ENCODE measurements at regions not wholly inside any gene's neighbourhood (a gene's known extent, or its start where the extent isn't known, plus 50 kb on each side); places are given as distances from the start of the nearest gene placed in this dataset.

DNA sequence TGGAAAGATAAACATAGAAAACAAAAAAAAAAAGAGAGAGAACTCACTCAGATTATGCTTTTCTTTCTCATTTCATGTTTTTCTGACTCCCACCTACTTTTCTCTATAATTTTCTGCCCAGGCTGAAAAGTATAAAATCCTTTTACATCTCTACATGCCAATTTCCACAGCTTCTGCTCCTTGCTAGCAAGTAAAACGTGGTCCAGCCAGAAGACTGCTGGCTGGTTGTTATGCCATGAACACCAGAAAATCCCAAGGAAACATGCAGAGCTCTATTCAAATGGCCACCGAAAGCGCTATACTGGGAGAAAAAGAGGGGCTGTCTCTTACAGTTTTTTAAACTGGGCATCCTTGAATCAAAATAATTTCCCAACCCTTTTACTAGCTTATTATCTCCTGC, 512.8 kb upstream of the ID4 start:
- ATAC-seq (ENCODE audit: low read depth) (no peak), DNase-seq (ENCODE audit: low spot score) (no peak)
- TF ChIP-seq, protein P1, sequence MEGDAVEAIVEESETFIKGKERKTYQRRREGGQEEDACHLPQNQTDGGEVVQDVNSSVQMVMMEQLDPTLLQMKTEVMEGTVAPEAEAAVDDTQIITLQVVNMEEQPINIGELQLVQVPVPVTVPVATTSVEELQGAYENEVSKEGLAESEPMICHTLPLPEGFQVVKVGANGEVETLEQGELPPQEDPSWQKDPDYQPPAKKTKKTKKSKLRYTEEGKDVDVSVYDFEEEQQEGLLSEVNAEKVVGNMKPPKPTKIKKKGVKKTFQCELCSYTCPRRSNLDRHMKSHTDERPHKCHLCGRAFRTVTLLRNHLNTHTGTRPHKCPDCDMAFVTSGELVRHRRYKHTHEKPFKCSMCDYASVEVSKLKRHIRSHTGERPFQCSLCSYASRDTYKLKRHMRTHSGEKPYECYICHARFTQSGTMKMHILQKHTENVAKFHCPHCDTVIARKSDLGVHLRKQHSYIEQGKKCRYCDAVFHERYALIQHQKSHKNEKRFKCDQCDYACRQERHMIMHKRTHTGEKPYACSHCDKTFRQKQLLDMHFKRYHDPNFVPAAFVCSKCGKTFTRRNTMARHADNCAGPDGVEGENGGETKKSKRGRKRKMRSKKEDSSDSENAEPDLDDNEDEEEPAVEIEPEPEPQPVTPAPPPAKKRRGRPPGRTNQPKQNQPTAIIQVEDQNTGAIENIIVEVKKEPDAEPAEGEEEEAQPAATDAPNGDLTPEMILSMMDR (IDR thresholded peaks at IDR 0.05; ENCODE audit: poor library complexity, severe bottlenecking) = no peak
- H3K27ac ChIP-seq (ENCODE audit: poor library complexity, severe bottlenecking) = no peak overlapping the region
- no peaks in the 10 kb centered on the region for H3K27me3 ChIP-seq (ENCODE audit: insufficient read depth, poor library complexity, severe bottlenecking)
- no peaks in the 10 kb centered on the region for H3K36me3 ChIP-seq (ENCODE audit: low read depth)
- H3K4me1 ChIP-seq (ENCODE audit: insufficient read depth, poor library complexity, severe bottlenecking) = no peaks in the 10 kb centered on the region
- no peaks in the 10 kb centered on the region for H3K9me3 ChIP-seq (ENCODE audit: severe bottlenecking)
- H3K4me3 ChIP-seq (ENCODE audit: severe bottlenecking) = no peak overlapping the region

DNA sequence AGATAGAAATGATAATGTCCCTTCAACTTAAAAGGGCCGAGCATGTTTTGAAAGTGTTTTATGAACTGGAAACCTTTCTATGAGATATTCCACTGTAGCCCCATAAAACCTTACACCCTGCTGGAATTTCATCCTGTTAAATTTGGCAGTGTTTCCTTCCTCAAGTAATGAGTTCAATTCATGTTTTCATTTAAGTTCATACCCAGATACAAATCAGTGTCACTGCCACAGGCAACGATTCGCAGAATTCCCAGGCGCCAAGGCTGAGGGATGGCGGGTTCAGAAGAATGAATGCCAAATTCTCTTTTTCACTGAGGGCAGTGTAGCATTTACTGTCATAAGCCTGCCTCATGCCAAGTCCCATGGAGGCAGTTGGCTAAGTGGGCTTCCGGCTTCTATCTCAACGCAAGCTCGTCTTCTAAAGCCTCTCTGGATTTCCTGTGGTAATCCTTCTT, 511.8 kb upstream of the ID4 start:
- H3K9me3 ChIP-seq (ENCODE audit: severe bottlenecking) = no peaks in the 10 kb centered on the region
- H3K27ac ChIP-seq (ENCODE audit: poor library complexity, severe bottlenecking) = no peak overlapping the region
- peaks cover 2% of the 10 kb centered on the region for H3K4me1 ChIP-seq (ENCODE audit: insufficient read depth, poor library complexity, severe bottlenecking)
- ATAC-seq (ENCODE audit: low read depth) (no peak), DNase-seq (ENCODE audit: low spot score) (no peak)
- H3K27me3 ChIP-seq (ENCODE audit: insufficient read depth, poor library complexity, severe bottlenecking) = no peaks in the 10 kb centered on the region
- no peaks in the 10 kb centered on the region for H3K36me3 ChIP-seq (ENCODE audit: low read depth)
- TF ChIP-seq, protein P1 (IDR thresholded peaks at IDR 0.05; ENCODE audit: poor library complexity, severe bottlenecking) = no peak
- H3K4me3 ChIP-seq (ENCODE audit: severe bottlenecking) = no peak overlapping the region

DNA sequence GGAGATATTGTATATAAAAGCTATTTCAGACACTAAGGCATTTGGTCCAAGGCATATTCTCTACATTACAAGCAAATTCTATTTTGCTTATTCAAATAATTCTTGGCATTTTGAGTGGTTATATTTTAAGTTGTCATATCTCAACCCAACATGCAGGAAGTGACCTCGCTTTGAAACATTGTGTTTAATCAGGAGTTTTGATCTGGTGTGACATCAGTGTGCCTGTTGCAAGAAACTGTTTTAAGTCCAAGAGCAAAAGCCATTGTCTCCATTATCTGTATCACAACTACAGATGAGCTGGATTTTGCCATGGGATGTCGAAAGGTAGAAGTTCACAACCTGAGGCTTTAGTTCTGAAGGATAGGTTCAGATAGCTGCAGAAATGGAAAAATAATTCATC, 509.9 kb upstream of the ID4 start:
- Histone ChIP-seq H3K9me3 (ENCODE audit: severe bottlenecking) (no peaks in the 10 kb centered on the region), H3K27me3 (ENCODE audit: insufficient read depth, poor library complexity, severe bottlenecking) (no peaks in the 10 kb centered on the region), H3K36me3 (ENCODE audit: low read depth) (no peaks in the 10 kb centered on the region), H3K4me3 (ENCODE audit: severe bottlenecking) (no peak overlapping the region), H3K4me1 (ENCODE audit: insufficient read depth, poor library complexity, severe bottlenecking) (peaks cover 6% of the 10 kb centered on the region), H3K27ac (ENCODE audit: poor library complexity, severe bottlenecking) (no peak overlapping the region)
- no peak for ATAC-seq (ENCODE audit: low read depth)
- TF ChIP-seq, protein P1 (IDR thresholded peaks at IDR 0.05; ENCODE audit: poor library complexity, severe bottlenecking) = no peak
- no peak for DNase-seq (ENCODE audit: low spot score)

DNA sequence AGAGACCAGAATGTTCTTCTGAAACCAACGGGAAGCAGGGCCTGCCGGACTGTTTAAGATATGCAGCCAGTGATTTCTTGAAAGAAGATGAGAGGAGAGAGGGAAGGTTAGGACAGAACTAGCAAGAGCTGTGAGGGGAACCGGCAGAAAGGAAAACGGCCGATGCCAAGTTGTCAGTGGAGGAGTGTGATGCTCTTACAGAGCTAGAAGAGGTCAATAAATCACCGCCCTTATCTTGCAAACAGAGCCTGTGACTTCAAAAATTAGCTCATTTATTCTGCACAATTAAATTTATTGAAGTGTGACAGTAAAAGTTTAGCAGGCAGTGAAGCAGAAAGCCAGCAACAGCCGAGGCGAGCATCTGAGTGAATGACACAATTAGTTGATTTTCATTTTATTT, 509.5 kb upstream of the ID4 start:
- ATAC-seq (ENCODE audit: low read depth) = no peak

DNA sequence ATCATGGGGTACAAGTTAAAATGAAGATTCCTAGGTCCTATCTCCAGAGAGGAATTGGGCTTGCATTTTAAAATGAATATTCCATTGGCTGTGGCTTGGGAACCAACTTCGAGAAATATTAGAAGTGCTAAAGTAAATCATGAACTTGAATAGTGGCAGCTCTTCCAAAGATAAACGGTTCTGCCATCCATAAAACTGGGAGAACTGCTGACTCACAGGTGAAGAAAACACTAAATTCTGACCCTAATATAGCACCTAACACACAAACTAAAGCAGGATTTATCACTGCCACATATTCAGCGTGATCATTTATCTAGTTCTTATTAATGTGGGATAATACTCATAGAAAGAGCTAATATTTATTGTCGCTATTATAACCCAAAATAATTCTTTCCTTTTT, 508.1 kb upstream of the ID4 start:
- TF ChIP-seq, protein P1 (IDR thresholded peaks at IDR 0.05; ENCODE audit: poor library complexity, severe bottlenecking) = no peak
- no peak for DNase-seq (ENCODE audit: low spot score)

More for the DNA sequence above, 509.5 kb upstream of the ID4 start:
- H3K36me3 ChIP-seq (ENCODE audit: low read depth) = no peaks in the 10 kb centered on the region
- no peaks in the 10 kb centered on the region for H3K27me3 ChIP-seq (ENCODE audit: insufficient read depth, poor library complexity, severe bottlenecking)
- H3K27ac ChIP-seq (ENCODE audit: poor library complexity, severe bottlenecking) = no peak overlapping the region
- H3K4me3 ChIP-seq (ENCODE audit: severe bottlenecking) = no peak overlapping the region
- TF ChIP-seq, protein P1 (IDR thresholded peaks at IDR 0.05; ENCODE audit: poor library complexity, severe bottlenecking) = no peak
- no peak for DNase-seq (ENCODE audit: low spot score)
- peaks cover 6% of the 10 kb centered on the region for H3K4me1 ChIP-seq (ENCODE audit: insufficient read depth, poor library complexity, severe bottlenecking)
- no peaks in the 10 kb centered on the region for H3K9me3 ChIP-seq (ENCODE audit: severe bottlenecking)

More for the DNA sequence above, 508.1 kb upstream of the ID4 start:
- no peaks in the 10 kb centered on the region for H3K9me3 ChIP-seq (ENCODE audit: severe bottlenecking)
- H3K4me3 ChIP-seq (ENCODE audit: severe bottlenecking) = no peak overlapping the region
- no peaks in the 10 kb centered on the region for H3K36me3 ChIP-seq (ENCODE audit: low read depth)
- ATAC-seq (ENCODE audit: low read depth) = no peak
- H3K27me3 ChIP-seq (ENCODE audit: insufficient read depth, poor library complexity, severe bottlenecking) = no peaks in the 10 kb centered on the region
- H3K27ac ChIP-seq (ENCODE audit: poor library complexity, severe bottlenecking) = no peak overlapping the region
- peaks cover 6% of the 10 kb centered on the region for H3K4me1 ChIP-seq (ENCODE audit: insufficient read depth, poor library complexity, severe bottlenecking)

All from RWPE2 (cell line).